Cardiac muscle cell (in vitro differentiated cells and primary cell): ENCODE measurements at regions not wholly inside any gene's neighbourhood (a gene's known extent, or its start where the extent isn't known, plus 50 kb on each side); places are given as distances from the start of the nearest gene placed in this dataset.

ENCODE experiments used
- DNase-seq, 2 donors: peaks; one replicate each; pipeline versions ENCODE4 v3.0.0 to v3.0.0-alpha.2; 2010 to 2017; ENCODE audit warnings: low read depth in 1 of 2, low spot score in 1 of 2
- H3K27ac ChIP-seq: fragments of 200-600 bp; sonication (generic); 2 replicates; pipeline ENCODE4 v1.5.1; 2016
- H3K27me3 ChIP-seq: fragments of 200-600 bp; sonication (generic); 2 replicates; pipeline ENCODE4 v1.6.0; 2016; ENCODE audit warnings: control low read depth
- H3K36me3 ChIP-seq: fragments of 200-600 bp; sonication (generic); 2 replicates; pipeline ENCODE4 v1.5.1; 2016; ENCODE audit warnings: control low read depth
- H3K4me1 ChIP-seq: fragments of 200-600 bp; sonication (generic); 2 replicates; pipeline ENCODE4 v1.8.1; 2017; ENCODE audit warnings: low read depth, mild to moderate bottlenecking, mixed run types
- H3K4me3 ChIP-seq: fragments of 200-600 bp; sonication (generic); 2 replicates; pipeline ENCODE4 v1.5.1; 2016; ENCODE audit warnings: mild to moderate bottlenecking
- H3K9me3 ChIP-seq: fragments of 200-600 bp; sonication (generic); 2 replicates; pipeline ENCODE4 v1.5.1; 2017; ENCODE audit warnings: low read depth, mild to moderate bottlenecking, control low read depth
- CTCF ChIP-seq: IDR thresholded peaks from 2 replicates; pipeline ENCODE4 v1.5.1; 2012; ENCODE audit warnings: low read depth, mild to moderate bottlenecking, low read length

GRCh38 chr21:23725576-23725975 is 1881.7 kb downstream of the MRPL39 start:
- Histone ChIP-seq H3K4me1 (no peaks in the 10 kb centered on the region), H3K27me3 (no peaks in the 10 kb centered on the region), H3K27ac (no peak overlapping the region), H3K36me3 (no peaks in the 10 kb centered on the region), H3K4me3 (no peak overlapping the region), H3K9me3 (no peaks in the 10 kb centered on the region)
- no peak for TF ChIP-seq CTCF
- peak in 1 of 2 donors; percentile 34 for DNase-seq

GRCh38 chr21:23718446-23719285 is 1888.6 kb downstream of the MRPL39 start:
- Histone ChIP-seq H3K27ac (no peak overlapping the region), H3K36me3 (no peaks in the 10 kb centered on the region), H3K27me3 (no peaks in the 10 kb centered on the region), H3K4me1 (no peaks in the 10 kb centered on the region), H3K4me3 (no peak overlapping the region), H3K9me3 (no peaks in the 10 kb centered on the region)
- DNase-seq = no peak
- TF ChIP-seq CTCF = no peak

GRCh38 chr21:23712166-23712565 is 1895.1 kb downstream of the MRPL39 start:
- no peak for TF ChIP-seq CTCF
- Histone ChIP-seq H3K36me3 (no peaks in the 10 kb centered on the region), H3K4me3 (no peak overlapping the region), H3K9me3 (no peaks in the 10 kb centered on the region), H3K27me3 (no peaks in the 10 kb centered on the region), H3K4me1 (no peaks in the 10 kb centered on the region), H3K27ac (no peak overlapping the region)
- DNase-seq = no peak

GRCh38 chr21:23706431-23706830 is 1900.8 kb downstream of the MRPL39 start:
- Histone ChIP-seq H3K27me3 (no peaks in the 10 kb centered on the region), H3K4me1 (no peaks in the 10 kb centered on the region), H3K9me3 (no peaks in the 10 kb centered on the region), H3K36me3 (no peaks in the 10 kb centered on the region), H3K4me3 (no peak overlapping the region), H3K27ac (no peak overlapping the region)
- no peak for DNase-seq
- TF ChIP-seq CTCF = no peak

- Histone ChIP-seq H3K27me3 (no peaks in the 10 kb centered on the region), H3K27ac (no peak overlapping the region), H3K36me3 (no peaks in the 10 kb centered on the region), H3K4me1 (no peaks in the 10 kb centered on the region), H3K9me3 (no peaks in the 10 kb centered on the region), H3K4me3 (no peak overlapping the region)
- no peak for TF ChIP-seq CTCF
- no peak for DNase-seq
Measured at GRCh38 chr21:23699402-23699801, 1907.9 kb downstream of the MRPL39 start.
